ENCODE measurements at regions not wholly inside any gene's neighbourhood (a gene's known extent, or its start where the extent isn't known, plus 50 kb on each side); places are given as distances from the start of the nearest gene placed in this dataset.
A peak's percentile ranks its signal among the peaks of the same experiment; 100 is the strongest.
"Not testable (repeated sequence)": the region's sequence is repeated elsewhere in the genome, so short reads cannot be mapped to it uniquely, and the experiment has no call there.

DNA sequence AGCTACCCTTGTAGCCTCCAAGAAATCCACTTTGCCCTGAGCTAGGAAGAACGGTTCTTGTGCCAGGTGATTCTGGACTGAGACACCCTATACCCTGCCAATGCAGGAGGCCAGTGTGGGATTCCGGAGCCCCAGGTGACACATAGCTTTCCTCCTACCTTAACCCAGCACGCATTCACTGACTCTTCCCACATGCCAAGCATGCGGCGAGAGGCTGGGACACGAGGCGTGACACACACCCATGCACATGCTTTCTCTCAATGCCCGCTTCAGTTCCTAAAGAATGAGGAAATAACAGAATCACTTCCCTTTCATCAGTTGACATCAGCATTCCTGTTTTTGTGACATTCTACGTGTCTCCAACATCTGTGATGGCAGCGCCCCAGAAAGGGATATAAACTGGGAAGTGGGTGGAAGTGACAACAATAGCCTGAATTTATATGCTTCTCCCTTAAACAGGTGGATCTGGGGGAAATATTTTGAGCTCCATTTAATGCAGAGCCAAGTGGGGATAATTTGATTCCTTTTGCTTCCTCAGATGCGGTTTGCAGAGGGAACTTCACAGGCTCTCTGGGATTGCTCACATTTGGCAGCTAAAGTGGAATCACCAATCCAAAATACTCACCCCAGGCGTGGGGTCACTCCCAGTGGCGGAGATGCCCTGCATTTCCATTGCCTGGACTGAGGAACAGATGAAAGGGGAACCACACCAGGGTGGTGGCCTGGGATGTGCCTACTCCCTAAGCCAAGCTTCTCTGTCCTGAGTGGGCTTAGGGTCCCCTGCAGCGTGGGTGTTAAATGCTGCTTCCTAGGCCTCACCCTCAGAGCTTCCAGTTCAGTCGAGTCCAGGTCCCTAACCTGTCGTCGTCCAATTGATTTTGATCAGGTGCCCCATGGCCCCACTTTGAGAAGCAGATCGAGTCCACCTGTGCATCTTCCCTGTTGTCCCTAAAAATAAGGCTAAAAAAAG, 445.1 kb downstream of the SIPA1L2 start:
- DNase-seq: peak; percentile 15

GRCh38 chr1:232183802-232184201, 446.1 kb downstream of the SIPA1L2 start:
- no peak for DNase-seq

GRCh38 chr1:232183266-232183800, 446.6 kb downstream of the SIPA1L2 start:
- DNase-seq: no peak

DNA sequence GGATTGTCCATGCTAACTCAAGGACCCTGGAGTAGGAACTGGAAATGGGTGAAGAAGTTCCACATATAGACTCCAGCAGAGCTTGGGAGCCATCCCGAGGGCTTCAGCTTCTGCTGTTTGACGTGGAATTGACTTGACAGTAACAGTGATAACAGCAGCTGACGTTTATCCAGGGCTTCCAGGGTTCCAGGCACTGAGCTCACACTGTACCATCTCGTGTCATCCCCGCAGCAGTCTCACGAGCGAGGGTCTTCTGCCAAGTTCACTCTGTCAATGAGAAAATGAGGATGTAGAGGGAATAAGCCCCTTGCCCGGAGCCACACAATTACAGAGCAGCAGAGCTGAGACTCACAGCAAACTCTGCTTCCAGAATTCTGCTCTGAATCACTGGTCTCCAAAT, 447.7 kb downstream of the SIPA1L2 start:
- no peak for DNase-seq

GRCh38 chr1:232180779-232181136, 449.2 kb downstream of the SIPA1L2 start:
- no peak for DNase-seq

DNA sequence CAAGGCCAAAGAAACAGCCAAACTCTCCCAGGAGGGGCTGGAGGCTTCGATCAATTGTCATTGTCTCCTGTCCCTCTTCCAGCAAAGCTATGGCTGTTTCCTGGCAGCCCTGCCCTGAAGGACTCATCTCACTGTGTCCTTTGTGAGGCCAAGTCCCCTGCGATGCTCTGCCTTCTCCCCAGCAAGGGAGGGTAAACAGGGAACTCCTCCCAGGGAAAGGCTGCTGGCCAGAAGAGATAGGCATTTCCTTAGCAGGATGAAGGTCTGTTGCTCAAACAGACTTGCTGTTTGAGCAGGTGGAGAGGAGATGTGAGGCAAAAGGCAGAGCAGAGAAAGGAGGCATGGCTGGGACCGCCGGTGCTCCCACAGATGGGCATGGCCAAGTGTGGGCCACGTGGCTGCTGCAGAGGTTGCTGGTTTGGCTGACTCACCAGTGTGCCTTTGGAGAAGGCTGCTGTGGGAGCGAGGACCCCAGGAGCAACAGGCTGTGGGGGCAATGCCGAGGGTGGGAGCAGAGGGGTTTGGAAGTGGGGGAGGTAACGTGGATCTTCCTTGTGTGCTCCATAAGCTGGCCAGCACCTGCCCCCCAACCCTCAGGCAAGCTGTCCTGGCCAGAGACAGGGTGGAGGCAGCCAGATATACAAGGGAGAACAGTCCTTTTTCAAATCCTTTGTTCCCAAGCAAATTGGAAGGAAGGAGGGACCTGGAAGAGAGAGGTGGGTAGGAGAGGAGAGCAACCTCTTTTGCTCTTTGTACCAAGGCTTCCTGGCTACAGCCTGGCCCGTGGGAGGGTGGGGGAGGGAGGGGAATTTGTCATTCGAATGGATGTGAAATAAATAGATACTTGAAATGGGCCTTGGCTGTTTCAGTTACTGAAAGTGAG, 449.8 kb downstream of the SIPA1L2 start:
- DNase-seq: no peak

DNA sequence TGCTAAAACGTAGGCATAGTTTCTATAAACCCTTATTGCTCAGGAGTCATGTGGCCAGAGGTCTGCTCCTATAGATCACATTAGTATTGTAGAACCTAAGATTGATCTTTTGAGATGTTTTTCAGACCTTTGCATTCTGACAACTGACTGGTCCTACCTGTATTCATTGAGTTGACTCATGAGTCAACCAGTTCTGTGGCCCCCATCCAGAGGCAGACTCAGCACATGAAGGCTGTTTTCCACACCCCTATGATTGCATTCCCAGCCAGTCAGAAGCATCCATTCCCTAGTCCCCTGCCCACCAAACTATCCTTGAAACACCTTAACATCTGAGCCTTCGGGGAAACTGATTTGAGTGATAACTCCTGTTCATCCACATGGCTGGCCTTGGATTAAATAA, 451.7 kb downstream of the SIPA1L2 start:
- no peak for DNase-seq

GRCh38 chr1:232177438-232177837, 452.5 kb downstream of the SIPA1L2 start:
- no peak for DNase-seq

GRCh38 chr1:232176222-232176621, 453.7 kb downstream of the SIPA1L2 start:
- DNase-seq: no peak

DNA sequence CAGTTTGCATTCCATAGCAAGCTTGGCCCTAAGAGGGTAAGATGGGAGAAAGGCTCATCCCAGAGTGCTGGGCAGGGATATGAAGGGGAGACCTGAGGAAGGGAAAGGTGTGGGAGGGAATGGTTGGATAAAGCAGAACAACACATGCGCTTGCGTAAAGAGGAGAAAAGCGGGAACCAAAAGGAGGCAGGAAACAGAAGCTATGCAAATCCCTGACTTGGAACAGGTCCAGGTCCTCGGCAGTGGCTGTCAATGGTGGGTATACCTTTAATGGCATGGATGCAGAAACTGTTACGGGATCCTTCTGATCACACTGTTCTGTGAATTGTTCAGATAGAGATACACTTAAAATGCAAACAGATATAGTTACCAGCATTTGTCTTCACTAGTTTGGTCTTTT, 455.6 kb downstream of the SIPA1L2 start:
- DNase-seq: no peak

GRCh38 chr1:232172563-232172962, 457.4 kb downstream of the SIPA1L2 start:
- no peak for DNase-seq

DNA sequence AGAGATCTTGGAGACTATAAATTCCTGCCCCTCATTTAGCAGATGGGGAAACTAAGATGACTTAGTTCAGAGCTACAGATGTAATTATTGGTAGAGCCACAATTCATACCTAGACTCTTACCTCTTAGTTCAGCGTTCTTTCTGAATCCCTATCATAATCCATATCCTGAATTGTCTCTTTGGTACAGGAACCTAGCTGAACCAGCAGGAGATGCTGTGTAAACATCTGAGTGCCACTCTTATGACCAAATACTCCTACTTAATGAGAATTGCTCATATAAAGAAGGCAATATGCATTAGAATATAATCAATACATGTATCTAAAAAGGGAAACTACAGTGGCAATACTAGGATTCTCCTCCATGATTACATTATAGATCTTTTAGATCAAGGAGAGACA, 459.0 kb downstream of the SIPA1L2 start:
- DNase-seq: no peak

GRCh38 chr1:232169436-232169835, 460.5 kb downstream of the SIPA1L2 start:
- DNase-seq: no peak

GRCh38 chr1:232168508-232168907, 461.4 kb downstream of the SIPA1L2 start:
- DNase-seq: no peak

DNA sequence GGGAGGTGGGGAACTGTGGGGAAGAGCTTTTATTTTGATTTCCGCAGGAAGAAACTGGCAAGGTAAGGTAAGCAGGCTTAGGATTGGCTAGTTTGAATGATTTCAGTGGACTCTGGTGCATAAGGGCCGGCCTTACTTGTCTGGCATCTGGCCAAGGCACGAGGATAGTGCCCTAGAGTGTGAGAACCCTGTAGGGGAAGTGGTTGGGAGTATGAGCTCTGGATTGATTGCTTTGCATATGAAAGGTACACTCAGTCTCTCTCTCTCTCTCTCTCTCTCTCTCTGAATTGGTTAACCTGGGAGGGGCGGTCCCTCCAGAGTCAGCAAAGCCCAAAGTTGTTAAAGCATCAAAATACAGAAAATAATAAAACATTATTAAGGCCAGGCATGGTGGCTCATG, 463.0 kb downstream of the SIPA1L2 start:
- no peak for DNase-seq

GRCh38 chr1:232164078-232164963, 465.6 kb downstream of the SIPA1L2 start:
- no peak for DNase-seq

- no peak for DNase-seq
These were observed 466.4 kb downstream of the SIPA1L2 start for GRCh38 chr1:232163533-232163932.

DNA sequence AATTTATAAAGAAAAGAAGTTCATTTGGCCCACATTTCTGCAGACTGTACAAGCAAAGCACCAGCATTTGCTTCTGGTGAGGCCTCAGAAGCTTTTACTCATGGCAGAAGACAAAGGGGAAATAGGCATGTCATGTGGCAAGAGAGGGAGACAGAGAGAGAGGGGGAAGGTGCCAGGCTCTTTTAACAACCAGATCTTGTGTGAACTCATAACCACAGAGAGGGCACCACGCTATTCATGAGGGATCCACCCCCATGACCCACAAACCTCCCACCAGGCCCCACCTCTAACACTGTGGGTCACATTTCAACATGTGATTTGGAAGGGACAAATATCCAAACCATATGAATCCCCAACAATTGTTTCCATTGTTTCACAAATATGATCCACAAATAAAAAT, 467.9 kb downstream of the SIPA1L2 start:
- no peak for DNase-seq

GRCh38 chr1:232158558-232158957, 471.4 kb downstream of the SIPA1L2 start:
- DNase-seq: not testable (repeated sequence)

GRCh38 chr1:232156070-232156469, 473.9 kb downstream of the SIPA1L2 start:
- not testable (repeated sequence) for DNase-seq

DNA sequence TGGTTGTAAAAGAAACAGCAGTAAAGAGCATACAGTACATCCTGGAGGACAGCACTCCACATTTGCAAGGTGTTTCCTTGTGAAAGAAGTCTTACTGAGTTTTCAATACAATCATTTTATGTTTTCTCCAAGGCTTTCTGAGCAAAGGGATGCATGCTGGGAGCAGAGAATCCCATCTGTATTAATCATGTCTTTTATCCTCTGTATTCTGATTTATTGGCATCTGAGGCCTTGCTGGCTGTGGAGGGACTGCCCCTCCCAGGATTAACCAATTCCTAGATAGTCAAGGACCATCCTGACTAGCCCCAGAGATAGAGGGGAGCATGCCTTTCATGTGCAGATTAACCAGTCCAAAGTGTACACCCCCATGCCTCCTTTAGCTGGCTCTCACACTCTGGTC, 476.3 kb downstream of the SIPA1L2 start:
- no peak for DNase-seq

DNA sequence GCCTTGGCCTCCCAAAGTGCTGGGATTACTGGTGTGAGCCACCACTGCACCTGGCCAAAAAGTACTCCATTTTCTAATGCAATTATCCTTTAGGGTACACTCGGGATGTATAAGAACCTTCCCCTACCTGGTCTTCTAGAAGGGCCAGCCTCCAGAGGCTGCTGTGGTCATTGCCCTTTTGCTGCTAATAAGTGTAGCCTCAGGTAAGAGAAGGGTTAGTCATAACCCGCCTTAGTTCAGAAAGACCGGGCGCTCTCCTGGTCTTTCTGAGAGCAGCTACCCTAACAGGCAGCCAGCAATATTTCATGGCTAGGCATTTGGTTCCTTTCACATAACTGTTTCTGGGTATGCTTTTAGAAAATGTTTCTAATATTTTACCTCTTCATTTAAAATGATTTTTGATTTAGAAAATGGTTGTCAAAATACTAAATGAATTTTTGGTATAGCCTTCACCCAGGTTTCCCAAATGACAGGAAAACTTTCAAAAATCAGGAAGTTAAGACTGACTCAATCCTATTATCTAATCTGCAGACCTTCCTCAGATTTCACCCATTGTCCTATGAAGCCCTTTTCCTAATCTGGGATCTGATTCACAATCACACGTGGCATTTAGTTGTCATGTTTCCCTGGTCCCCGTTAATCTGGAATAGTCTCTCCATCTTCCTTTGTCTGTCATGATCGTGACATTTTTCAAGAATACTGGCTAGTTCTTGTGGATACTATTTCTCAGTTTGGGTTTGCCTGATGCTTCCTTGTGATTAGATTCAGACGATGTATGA, 479.0 kb downstream of the SIPA1L2 start:
- no peak for DNase-seq
